ENCODE measurements at regions not wholly inside any gene's neighbourhood (a gene's known extent, or its start where the extent isn't known, plus 50 kb on each side); places are given as distances from the start of the nearest gene placed in this dataset.

- Histone ChIP-seq H3K23ac (ENCODE audit: low read length in 2 of 2) (no peak overlapping the region), H3K14ac (ENCODE audit: low read length in 2 of 2) (no peak overlapping the region), H4K8ac (ENCODE audit: low read length) (no peak overlapping the region), H3K9me3 (ENCODE audit: control insufficient read depth, low read length) (no peaks in the 10 kb centered on the region), H2AK5ac (ENCODE audit: low read length, severe bottlenecking) (no peak overlapping the region), H3K79me1 (replicated peaks; ENCODE audit: low read length, poor library complexity, severe bottlenecking) (no peaks in the 10 kb centered on the region), H2BK12ac (ENCODE audit: low read length in 2 of 2) (no peak overlapping the region), H2BK15ac (ENCODE audit: low read depth, poor library complexity, severe bottlenecking) (no peak overlapping the region), H3K27ac (ENCODE audit: low read length, poor library complexity, severe bottlenecking) (no peak overlapping the region), H3K9ac (ENCODE audit: low read length) (peak overlapping the region; percentile 7), H3K18ac (ENCODE audit: low read depth in 1 of 2, low read length in 2 of 2) (no peak overlapping the region), H2AFZ (ENCODE audit: low read depth, low read length) (no peak overlapping the region), H2BK5ac (ENCODE audit: low read depth, low read length, poor library complexity, severe bottlenecking) (no peak overlapping the region), H3K4me1 (ENCODE audit: control insufficient read depth, insufficient read depth, low read depth, low read length) (peaks cover 4% of the 10 kb centered on the region), H3K4me2 (ENCODE audit: low read length, poor library complexity, severe bottlenecking) (no peak overlapping the region), H2BK120ac (ENCODE audit: low read depth, low read length) (no peak overlapping the region), H3K4me3 (ENCODE audit: insufficient read depth in 1 of 2, low read depth in 1 of 2, low read length in 2 of 2) (no peak overlapping the region), H3K27me3 (ENCODE audit: control insufficient read depth in 1 of 2, insufficient read depth in 1 of 2, low read length in 2 of 2) (no peaks in the 10 kb centered on the region), H3K36me3 (ENCODE audit: control insufficient read depth in 1 of 2, insufficient read depth in 2 of 2, low read depth in 1 of 2, low read length in 2 of 2) (no peaks in the 10 kb centered on the region), H3K4ac (ENCODE audit: low read depth in 1 of 2, low read length in 2 of 2) (no peak overlapping the region), H4K91ac (ENCODE audit: low read length) (no peak overlapping the region)
- DNase-seq: no peak
- 83% methylated on average over 5 of the region's 5 CpGs for WGBS
These were observed 329.5 kb upstream of the DUSP10 start for GRCh38 chr1:222071387-222071786.

DNA sequence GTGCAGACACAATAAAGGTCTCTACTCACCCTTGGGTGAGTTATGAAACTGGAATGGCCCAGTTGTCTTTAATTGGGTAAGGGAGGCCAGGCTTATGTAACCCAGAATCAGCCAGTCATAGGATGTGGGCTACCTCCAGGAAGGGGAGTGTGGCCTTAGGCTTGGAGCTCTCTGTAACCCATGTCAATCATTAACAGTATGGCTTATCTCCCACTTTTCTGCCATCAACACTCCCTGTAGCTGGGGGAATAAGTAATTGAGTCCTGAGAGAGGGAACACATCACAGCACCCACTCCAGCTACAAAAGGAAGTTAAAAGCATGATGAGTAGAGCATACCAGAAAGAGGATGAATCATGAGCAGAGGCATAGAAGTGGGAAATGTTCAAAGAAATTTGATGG lies 327.0 kb upstream of the DUSP10 start:
- H3K9me3 ChIP-seq (ENCODE audit: control insufficient read depth, low read length): peaks cover 14% of the 10 kb centered on the region
- no peak overlapping the region for H3K9ac ChIP-seq (ENCODE audit: low read length)
- no peak overlapping the region for H3K14ac ChIP-seq (ENCODE audit: low read length in 2 of 2)
- no peak overlapping the region for H3K18ac ChIP-seq (ENCODE audit: low read depth in 1 of 2, low read length in 2 of 2)
- H2AK5ac ChIP-seq (ENCODE audit: low read length, severe bottlenecking): no peak overlapping the region
- H3K27ac ChIP-seq (ENCODE audit: low read length, poor library complexity, severe bottlenecking): peak overlapping the region; percentile 24
- H4K91ac ChIP-seq (ENCODE audit: low read length): no peak overlapping the region
- H3K23ac ChIP-seq (ENCODE audit: low read length in 2 of 2): no peak overlapping the region
- peaks cover 4% of the 10 kb centered on the region for H3K4me1 ChIP-seq (ENCODE audit: control insufficient read depth, insufficient read depth, low read depth, low read length)
- no peak overlapping the region for H3K4me3 ChIP-seq (ENCODE audit: insufficient read depth in 1 of 2, low read depth in 1 of 2, low read length in 2 of 2)
- H3K4me2 ChIP-seq (ENCODE audit: low read length, poor library complexity, severe bottlenecking): no peak overlapping the region
- H3K27me3 ChIP-seq (ENCODE audit: control insufficient read depth in 1 of 2, insufficient read depth in 1 of 2, low read length in 2 of 2): no peaks in the 10 kb centered on the region
- no peak overlapping the region for H2BK12ac ChIP-seq (ENCODE audit: low read length in 2 of 2)
- no peak overlapping the region for H3K4ac ChIP-seq (ENCODE audit: low read depth in 1 of 2, low read length in 2 of 2)
- H2AFZ ChIP-seq (ENCODE audit: low read depth, low read length): no peak overlapping the region
- no peaks in the 10 kb centered on the region for H3K36me3 ChIP-seq (ENCODE audit: control insufficient read depth in 1 of 2, insufficient read depth in 2 of 2, low read depth in 1 of 2, low read length in 2 of 2)
- no peak overlapping the region for H2BK120ac ChIP-seq (ENCODE audit: low read depth, low read length)
- H3K79me1 ChIP-seq (replicated peaks; ENCODE audit: low read length, poor library complexity, severe bottlenecking): no peaks in the 10 kb centered on the region
- DNase-seq: no peak
- no peak overlapping the region for H2BK5ac ChIP-seq (ENCODE audit: low read depth, low read length, poor library complexity, severe bottlenecking)
- no peak overlapping the region for H2BK15ac ChIP-seq (ENCODE audit: low read depth, poor library complexity, severe bottlenecking)
- no peak overlapping the region for H4K8ac ChIP-seq (ENCODE audit: low read length)

DNA sequence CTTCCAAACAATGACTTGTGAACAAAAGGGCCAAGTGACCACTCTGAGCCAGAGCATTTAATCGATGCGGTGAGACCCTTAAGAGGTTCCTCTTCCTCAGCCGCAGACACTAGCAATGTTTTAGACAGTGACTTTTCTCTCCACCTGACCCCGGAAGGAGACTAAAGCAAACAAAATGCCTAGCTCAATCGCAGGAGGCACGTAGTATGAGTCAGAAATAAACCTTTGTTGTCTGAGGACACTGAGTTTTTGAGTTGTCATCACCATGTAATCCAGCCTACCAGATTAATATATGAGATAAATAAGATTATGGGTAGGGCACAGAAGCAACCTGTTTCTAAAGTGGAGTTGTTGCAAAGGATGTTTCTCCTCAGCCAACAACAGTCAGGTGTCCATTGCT lies 326.2 kb upstream of the DUSP10 start:
- no peaks in the 10 kb centered on the region for H3K36me3 ChIP-seq (ENCODE audit: control insufficient read depth in 1 of 2, insufficient read depth in 2 of 2, low read depth in 1 of 2, low read length in 2 of 2)
- no peak for DNase-seq
- H3K79me1 ChIP-seq (replicated peaks; ENCODE audit: low read length, poor library complexity, severe bottlenecking): no peaks in the 10 kb centered on the region
- no peak overlapping the region for H4K8ac ChIP-seq (ENCODE audit: low read length)
- H3K14ac ChIP-seq (ENCODE audit: low read length in 2 of 2): no peak overlapping the region
- no peak overlapping the region for H3K4me3 ChIP-seq (ENCODE audit: insufficient read depth in 1 of 2, low read depth in 1 of 2, low read length in 2 of 2)
- no peak overlapping the region for H3K9ac ChIP-seq (ENCODE audit: low read length)
- no peak overlapping the region for H2BK5ac ChIP-seq (ENCODE audit: low read depth, low read length, poor library complexity, severe bottlenecking)
- H2BK120ac ChIP-seq (ENCODE audit: low read depth, low read length): no peak overlapping the region
- no peak overlapping the region for H3K27ac ChIP-seq (ENCODE audit: low read length, poor library complexity, severe bottlenecking)
- H2AFZ ChIP-seq (ENCODE audit: low read depth, low read length): no peak overlapping the region
- H3K4me2 ChIP-seq (ENCODE audit: low read length, poor library complexity, severe bottlenecking): no peak overlapping the region
- no peak overlapping the region for H4K91ac ChIP-seq (ENCODE audit: low read length)
- H3K4ac ChIP-seq (ENCODE audit: low read depth in 1 of 2, low read length in 2 of 2): no peak overlapping the region
- H3K18ac ChIP-seq (ENCODE audit: low read depth in 1 of 2, low read length in 2 of 2): no peak overlapping the region
- no peaks in the 10 kb centered on the region for H3K27me3 ChIP-seq (ENCODE audit: control insufficient read depth in 1 of 2, insufficient read depth in 1 of 2, low read length in 2 of 2)
- no peak overlapping the region for H2AK5ac ChIP-seq (ENCODE audit: low read length, severe bottlenecking)
- WGBS: 94% methylated on average over 5 of the region's 6 CpGs
- H2BK15ac ChIP-seq (ENCODE audit: low read depth, poor library complexity, severe bottlenecking): no peak overlapping the region
- H3K23ac ChIP-seq (ENCODE audit: low read length in 2 of 2): no peak overlapping the region
- H3K9me3 ChIP-seq (ENCODE audit: control insufficient read depth, low read length): peaks cover 14% of the 10 kb centered on the region
- no peak overlapping the region for H2BK12ac ChIP-seq (ENCODE audit: low read length in 2 of 2)
- peaks cover 4% of the 10 kb centered on the region for H3K4me1 ChIP-seq (ENCODE audit: control insufficient read depth, insufficient read depth, low read depth, low read length)

GRCh38 chr1:222066539-222066938 lies 324.6 kb upstream of the DUSP10 start:
- H4K91ac ChIP-seq (ENCODE audit: low read length): no peak overlapping the region
- H3K79me1 ChIP-seq (replicated peaks; ENCODE audit: low read length, poor library complexity, severe bottlenecking): no peaks in the 10 kb centered on the region
- no peak overlapping the region for H3K4me3 ChIP-seq (ENCODE audit: insufficient read depth in 1 of 2, low read depth in 1 of 2, low read length in 2 of 2)
- H2BK120ac ChIP-seq (ENCODE audit: low read depth, low read length): no peak overlapping the region
- H3K9ac ChIP-seq (ENCODE audit: low read length): no peak overlapping the region
- H3K9me3 ChIP-seq (ENCODE audit: control insufficient read depth, low read length): peaks cover 14% of the 10 kb centered on the region
- no peak overlapping the region for H3K14ac ChIP-seq (ENCODE audit: low read length in 2 of 2)
- peaks cover 4% of the 10 kb centered on the region for H3K4me1 ChIP-seq (ENCODE audit: control insufficient read depth, insufficient read depth, low read depth, low read length)
- H3K4me2 ChIP-seq (ENCODE audit: low read length, poor library complexity, severe bottlenecking): no peak overlapping the region
- no peak overlapping the region for H2BK12ac ChIP-seq (ENCODE audit: low read length in 2 of 2)
- peaks cover 0 to 3% of the 10 kb centered on the region in 2 experiments for H3K36me3 ChIP-seq (ENCODE audit: control insufficient read depth in 1 of 2, insufficient read depth in 2 of 2, low read depth in 1 of 2, low read length in 2 of 2)
- H3K27me3 ChIP-seq (ENCODE audit: control insufficient read depth in 1 of 2, insufficient read depth in 1 of 2, low read length in 2 of 2): no peaks in the 10 kb centered on the region
- no peak overlapping the region for H3K18ac ChIP-seq (ENCODE audit: low read depth in 1 of 2, low read length in 2 of 2)
- no peak for DNase-seq
- H2AFZ ChIP-seq (ENCODE audit: low read depth, low read length): no peak overlapping the region
- H2AK5ac ChIP-seq (ENCODE audit: low read length, severe bottlenecking): no peak overlapping the region
- no peak overlapping the region for H4K8ac ChIP-seq (ENCODE audit: low read length)
- H2BK15ac ChIP-seq (ENCODE audit: low read depth, poor library complexity, severe bottlenecking): no peak overlapping the region
- H3K4ac ChIP-seq (ENCODE audit: low read depth in 1 of 2, low read length in 2 of 2): no peak overlapping the region
- H2BK5ac ChIP-seq (ENCODE audit: low read depth, low read length, poor library complexity, severe bottlenecking): no peak overlapping the region
- no peak overlapping the region for H3K27ac ChIP-seq (ENCODE audit: low read length, poor library complexity, severe bottlenecking)
- no peak overlapping the region for H3K23ac ChIP-seq (ENCODE audit: low read length in 2 of 2)
- 44% methylated on average over 1 of the region's 1 CpG for WGBS

All from mesenchymal stem cell (in vitro differentiated cells and primary cell).